Calu3 (cell line): ENCODE measurements at regions not wholly inside any gene's neighbourhood (a gene's known extent, or its start where the extent isn't known, plus 50 kb on each side); places are given as distances from the start of the nearest gene placed in this dataset.

Source experiments
- BruUV-seq: library from RNA; stranded (reverse); fragments of 400-500 nt; replicated peaks from 2 replicates; lab custom pipeline; 2021; lab: Mats Ljungman, UMichigan
- CTCF ChIA-PET: fragments of 300-600 bp; sonication (Branson Sonifier 250); formaldehyde crosslinking; loops from one replicate; lab custom pipeline; 2022; ENCODE audit warnings: antibody characterized with exemption; lab: Charles Lee
- DNase-seq: peaks from one replicate; pipeline ENCODE4 v3.0.0; 2022
- H3K27ac Mint-ChIP-seq: one replicate; pipeline ENCODE4 v1.8.0; 2022; ENCODE audit warnings: mixed read lengths; ENCODE audit not compliant: unreplicated experiment
- H3K27me3 Mint-ChIP-seq: one replicate; pipeline ENCODE4 v1.8.0; 2022; ENCODE audit warnings: mixed read lengths; ENCODE audit not compliant: unreplicated experiment
- H3K36me3 Mint-ChIP-seq: one replicate; pipeline ENCODE4 v1.8.0; 2022; ENCODE audit warnings: mild to moderate bottlenecking, moderate library complexity, mixed read lengths; ENCODE audit not compliant: insufficient read depth, unreplicated experiment
- H3K4me1 Mint-ChIP-seq: one replicate; pipeline ENCODE4 v1.8.0; 2022; ENCODE audit warnings: mild to moderate bottlenecking, low read depth, mixed read lengths; ENCODE audit not compliant: unreplicated experiment
- H3K4me3 Mint-ChIP-seq: one replicate; pipeline ENCODE4 v1.8.0; 2022; ENCODE audit warnings: mild to moderate bottlenecking, low read depth, moderate library complexity, mixed read lengths; ENCODE audit not compliant: unreplicated experiment
- H3K9me3 Mint-ChIP-seq: one replicate; pipeline ENCODE4 v1.8.0; 2022; ENCODE audit warnings: low read depth, mixed read lengths; ENCODE audit not compliant: unreplicated experiment
- CTCF ChIP-seq: fragments of 200-600 bp; IDR thresholded peaks from one replicate; pipeline ENCODE4 v1.8.0; 2022; ENCODE audit warnings: antibody characterized with exemption; ENCODE audit not compliant: unreplicated experiment
- intact Hi-C: fragments of 100-400 bp; cut with micrococcal nuclease; formaldehyde crosslinking; loops from one replicate; pipeline ENCODE4 v1.10.0; 2022; ENCODE audit not compliant: unreplicated experiment

- DNase-seq: no peak
- no peak for TF ChIP-seq CTCF
- BruUV-seq: no TSS peak
- CTCF ChIA-PET: no interaction called here
- no peak overlapping the region for H3K27ac Mint-ChIP-seq
- no peaks in the 10 kb centered on the region for H3K9me3 Mint-ChIP-seq
- no peaks in the 10 kb centered on the region for H3K36me3 Mint-ChIP-seq
- intact Hi-C loops: no loop called here
- no peaks in the 10 kb centered on the region for H3K27me3 Mint-ChIP-seq
- no peaks in the 10 kb centered on the region for H3K4me1 Mint-ChIP-seq
- H3K4me3 Mint-ChIP-seq: no peak overlapping the region
Measured at GRCh38 chr2:147051248-147051647, 793.6 kb upstream of the ACVR2A start.

GRCh38 chr2:147049957-147050356, 794.9 kb upstream of the ACVR2A start:
- H3K9me3 Mint-ChIP-seq: no peaks in the 10 kb centered on the region
- H3K4me1 Mint-ChIP-seq: peaks cover 8% of the 10 kb centered on the region
- H3K4me3 Mint-ChIP-seq: no peak overlapping the region
- CTCF ChIA-PET: no interaction called here
- no peak for TF ChIP-seq CTCF
- no peaks in the 10 kb centered on the region for H3K27me3 Mint-ChIP-seq
- intact Hi-C loops: no loop called here
- H3K27ac Mint-ChIP-seq: no peak overlapping the region
- H3K36me3 Mint-ChIP-seq: no peaks in the 10 kb centered on the region
- no TSS peak for BruUV-seq
- DNase-seq: no peak

DNA sequence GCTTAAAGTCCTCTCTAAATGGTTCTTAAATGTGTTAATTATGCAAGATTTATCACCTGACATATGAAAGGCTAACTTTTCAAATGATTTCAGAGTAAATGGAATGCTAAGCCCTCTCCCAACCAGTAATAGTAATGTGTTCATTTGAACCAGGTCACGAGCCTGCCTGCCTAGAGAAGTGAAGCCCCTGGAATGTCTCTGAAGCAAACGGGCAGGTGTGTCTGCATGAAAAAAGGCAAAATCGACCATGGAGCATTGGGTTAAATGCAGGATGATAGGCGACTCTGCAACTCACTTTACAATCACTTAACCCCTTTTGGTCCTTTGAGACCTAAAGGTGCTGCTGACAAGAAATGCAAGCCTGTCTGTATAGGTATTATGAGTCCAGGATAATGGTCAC, 798.4 kb upstream of the ACVR2A start:
- TF ChIP-seq CTCF: no peak
- CTCF ChIA-PET: interaction anchor here (1.2 to 1.8 kb wide), 2 partner anchors 286 to 865 kb away, joined by 3 to 10 read pairs; no protein-coding TSS in a partner anchor
- no TSS peak for BruUV-seq
- H3K27ac Mint-ChIP-seq: no peak overlapping the region
- no peak overlapping the region for H3K4me3 Mint-ChIP-seq
- intact Hi-C loops: no loop called here
- no peaks in the 10 kb centered on the region for H3K9me3 Mint-ChIP-seq
- no peaks in the 10 kb centered on the region for H3K36me3 Mint-ChIP-seq
- peaks cover 12% of the 10 kb centered on the region for H3K4me1 Mint-ChIP-seq
- no peak for DNase-seq
- no peaks in the 10 kb centered on the region for H3K27me3 Mint-ChIP-seq

- peak; percentile 77 for DNase-seq
- no TSS peak for BruUV-seq
- no peaks in the 10 kb centered on the region for H3K27me3 Mint-ChIP-seq
- no peaks in the 10 kb centered on the region for H3K9me3 Mint-ChIP-seq
- intact Hi-C loops: loop anchor here (1.0 kb wide), 2 partner anchors 287 to 866 kb away; no protein-coding TSS in a partner anchor
- H3K4me1 Mint-ChIP-seq: peaks cover 22% of the 10 kb centered on the region
- no peaks in the 10 kb centered on the region for H3K36me3 Mint-ChIP-seq
- H3K4me3 Mint-ChIP-seq: no peak overlapping the region
- CTCF ChIA-PET: interaction anchor here (0.7 to 2.4 kb wide), 10 partner anchors 9 to 866 kb away, joined by 3 to 11 read pairs (median 5); no protein-coding TSS in a partner anchor
- peak; percentile 82 for TF ChIP-seq CTCF
- H3K27ac Mint-ChIP-seq: peak overlapping the region; percentile 2
Measured at GRCh38 chr2:147045113-147045512, 799.7 kb upstream of the ACVR2A start.
